CD14-positive monocyte (primary cell): ENCODE measurements at regions not wholly inside any gene's neighbourhood (a gene's known extent, or its start where the extent isn't known, plus 50 kb on each side); places are given as distances from the start of the nearest gene placed in this dataset.

Experiments used
- DNase-seq, 3 donors: peaks; one replicate each; pipeline ENCODE4 v3.0.0-alpha.2; 2011 to 2022
- H2AFZ ChIP-seq: 2 replicates; pipeline ENCODE4 v1.6.0; 2012; ENCODE audit warnings: mild to moderate bottlenecking, low read depth, low read length, inconsistent platforms; ENCODE audit not compliant: insufficient read depth, poor library complexity, severe bottlenecking
- H3K27ac ChIP-seq, 2 donors: 1 replicate in 1 of 2; 2 replicates in 1 of 2; pipeline ENCODE4 v1.5.1; 2012 to 2013; ENCODE audit warnings: low read length in 2 of 2, control low read depth in 1 of 2, inconsistent platforms in 1 of 2, low read depth in 1 of 2, mild to moderate bottlenecking in 1 of 2
- H3K27me3 ChIP-seq, 2 donors: one replicate each; pipeline versions ENCODE4 v1.6.0 to v1.6.1; 2011 to 2013; ENCODE audit warnings: low read length in 2 of 2; ENCODE audit not compliant: control insufficient read depth in 2 of 2, insufficient read depth in 2 of 2
- H3K36me3 ChIP-seq, 2 donors: replicated peaks in 1 of 2; 1 replicate in 1 of 2; 2 replicates in 1 of 2; pipeline versions ENCODE4 v1.5.1 to v1.6.1; 2012 to 2013; ENCODE audit warnings: low read length in 2 of 2, control low read depth in 1 of 2, inconsistent platforms in 1 of 2, mild to moderate bottlenecking in 1 of 2; ENCODE audit not compliant: insufficient read depth in 2 of 2, control insufficient read depth in 1 of 2
- H3K4me1 ChIP-seq, 2 donors: 1 replicate in 1 of 2; 2 replicates in 1 of 2; pipeline versions ENCODE4 v1.5.1 to v1.6.1; 2012 to 2013; ENCODE audit warnings: low read length in 2 of 2, control low read depth in 1 of 2, inconsistent platforms in 1 of 2, mild to moderate bottlenecking in 1 of 2, moderate library complexity in 1 of 2; ENCODE audit not compliant: insufficient read depth in 2 of 2, control insufficient read depth in 1 of 2
- H3K4me2 ChIP-seq: replicated peaks from 2 replicates; pipeline ENCODE3; 2012; ENCODE audit warnings: low read length, moderate library complexity, mild to moderate bottlenecking; ENCODE audit not compliant: poor library complexity, severe bottlenecking; ENCODE audit errors: extremely low read depth
- H3K4me3 ChIP-seq, 3 experiments: fragments of 200-600 bp in 1 of 3; sonication (generic) in 1 of 3; replicated peaks in 1 of 3; 1 replicate in 2 of 3; 2 replicates in 1 of 3; pipeline ENCODE4 v1.5.1; 2011 to 2013; ENCODE audit warnings: low read length in 3 of 3, mild to moderate bottlenecking in 3 of 3, control low read depth in 2 of 3, low read depth in 2 of 3, inconsistent platforms in 1 of 3, moderate library complexity in 1 of 3
- H3K79me2 ChIP-seq: 2 replicates; pipeline ENCODE4 v1.6.0; 2012; ENCODE audit warnings: mild to moderate bottlenecking, control low read depth, inconsistent platforms, low read length, moderate library complexity; ENCODE audit not compliant: insufficient read depth
- H3K9ac ChIP-seq: 2 replicates; pipeline ENCODE4 v1.6.0; 2017; ENCODE audit warnings: low read length, mild to moderate bottlenecking; ENCODE audit not compliant: insufficient read depth, poor library complexity, severe bottlenecking
- H3K9me3 ChIP-seq, 2 donors: replicated peaks in 1 of 2; 1 replicate in 1 of 2; 2 replicates in 1 of 2; pipeline versions ENCODE4 v1.5.1 to v1.6.1; 2012 to 2013; ENCODE audit warnings: low read length in 2 of 2, control low read depth in 1 of 2; ENCODE audit not compliant: control insufficient read depth in 1 of 2, insufficient read depth in 1 of 2
- H4K20me1 ChIP-seq: 2 replicates; pipeline ENCODE4 v1.6.0; 2012; ENCODE audit warnings: mild to moderate bottlenecking, low read length, control low read depth, moderate library complexity; ENCODE audit not compliant: insufficient read depth
- H3K27ac Mint-ChIP-seq, 7 donors: one replicate each; pipeline ENCODE4 v1.8.0; 2020; ENCODE audit warnings: mild to moderate bottlenecking in 7 of 7, mixed read lengths in 7 of 7, moderate library complexity in 6 of 7, inconsistent platforms in 2 of 7
- H3K27me3 Mint-ChIP-seq, 3 donors: one replicate each; pipeline ENCODE4 v1.8.0; 2021 to 2022; ENCODE audit warnings: low read depth in 3 of 3, mild to moderate bottlenecking in 3 of 3, mixed read lengths in 3 of 3, moderate library complexity in 3 of 3, inconsistent platforms in 1 of 3
- H3K36me3 Mint-ChIP-seq, 2 donors: one replicate each; pipeline ENCODE4 v1.8.0; 2020; ENCODE audit warnings: mixed read lengths in 2 of 2, inconsistent platforms in 1 of 2, mild to moderate bottlenecking in 1 of 2
- H3K4me1 Mint-ChIP-seq: one replicate; pipeline ENCODE4 v1.8.0; 2020; ENCODE audit warnings: mild to moderate bottlenecking, mixed read lengths
- H3K4me3 Mint-ChIP-seq, 2 donors: one replicate each; pipeline ENCODE4 v1.8.0; 2020; ENCODE audit warnings: mild to moderate bottlenecking in 2 of 2, mixed read lengths in 2 of 2, moderate library complexity in 1 of 2
- H3K9me3 Mint-ChIP-seq, 7 donors: one replicate each; pipeline ENCODE4 v1.8.0; 2020 to 2022; ENCODE audit warnings: mixed read lengths in 7 of 7, mild to moderate bottlenecking in 6 of 7, moderate library complexity in 6 of 7, inconsistent platforms in 2 of 7
- WGBS: methylation state at CpG from one replicate; pipeline ENCODE4 v1.1.5; 2013; ENCODE audit warnings: missing lambda C conversion rate; ENCODE audit not compliant: insufficient coverage; 5-methylcytosine and 5-hydroxymethylcytosine counted together
- intact Hi-C, 2 donors: fragments of 100-400 bp; cut with micrococcal nuclease; formaldehyde crosslinking; loops; one replicate each; pipeline versions ENCODE4 v1.15.0 to v1.15.1; 2023
- TF ChIP-seq, protein P1 (sequence below): fragments of 200-600 bp; IDR thresholded peaks from one replicate; pipeline ENCODE4 v1.8.0; 2022; ENCODE audit warnings: antibody characterized with exemption, mild to moderate bottlenecking

DNA sequence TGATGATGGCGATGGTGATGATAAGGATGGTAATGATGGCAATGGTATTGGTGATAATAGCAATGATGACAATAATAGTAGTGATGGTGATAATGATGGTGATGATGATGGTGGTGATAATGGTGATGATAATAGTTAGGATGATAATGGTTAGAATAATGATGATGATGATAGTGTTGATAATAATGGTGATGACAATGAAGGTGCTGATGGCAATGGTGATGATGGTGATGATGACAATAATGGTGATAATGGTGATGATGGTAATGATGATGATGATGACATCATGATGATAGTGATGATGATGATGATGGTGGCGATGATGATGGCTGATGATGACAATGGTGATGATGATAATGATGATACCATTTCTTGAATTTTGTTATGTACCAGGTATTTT lies 309.9 kb downstream of the MIAT start:
- intact Hi-C loops, result no loop called here
- H3K4me1 Mint-ChIP-seq, result no peaks in the 10 kb centered on the region
- 90% methylated on average over 1 of the region's 2 CpGs for WGBS

DNA sequence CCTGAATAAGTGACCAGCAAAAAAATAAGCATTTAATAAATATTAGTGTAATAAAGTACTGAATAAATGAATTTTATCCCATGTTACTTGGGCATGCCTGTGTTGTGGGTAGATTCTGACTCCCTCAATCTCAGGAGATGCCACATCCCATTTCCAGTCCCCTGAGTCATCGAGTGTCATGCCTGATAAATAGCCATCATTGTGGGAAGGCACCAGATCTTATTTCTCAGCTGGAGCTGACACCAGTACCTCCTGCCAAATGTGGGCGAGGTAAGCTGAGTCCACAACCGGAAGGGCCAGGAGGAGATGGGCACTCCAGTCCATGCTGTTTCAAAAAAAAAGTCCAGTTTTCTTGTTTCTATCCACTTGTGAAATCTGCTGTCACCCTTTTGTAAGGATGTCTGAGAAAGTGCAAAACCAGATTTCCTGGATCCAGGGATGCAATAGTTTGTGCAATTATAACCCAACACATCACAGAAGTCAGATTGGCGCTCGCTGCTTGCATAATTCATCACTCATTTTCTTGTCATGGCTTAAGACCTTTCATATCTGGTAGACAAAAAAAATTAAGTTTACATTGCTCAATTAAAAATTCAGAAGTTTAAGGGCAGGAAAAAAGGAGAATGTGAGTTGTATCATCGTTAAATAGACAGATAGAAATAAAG lies 311.6 kb downstream of the MIAT start:
- H3K4me1 ChIP-seq, result no peaks in the 10 kb centered on the region
- TF ChIP-seq, protein P1, sequence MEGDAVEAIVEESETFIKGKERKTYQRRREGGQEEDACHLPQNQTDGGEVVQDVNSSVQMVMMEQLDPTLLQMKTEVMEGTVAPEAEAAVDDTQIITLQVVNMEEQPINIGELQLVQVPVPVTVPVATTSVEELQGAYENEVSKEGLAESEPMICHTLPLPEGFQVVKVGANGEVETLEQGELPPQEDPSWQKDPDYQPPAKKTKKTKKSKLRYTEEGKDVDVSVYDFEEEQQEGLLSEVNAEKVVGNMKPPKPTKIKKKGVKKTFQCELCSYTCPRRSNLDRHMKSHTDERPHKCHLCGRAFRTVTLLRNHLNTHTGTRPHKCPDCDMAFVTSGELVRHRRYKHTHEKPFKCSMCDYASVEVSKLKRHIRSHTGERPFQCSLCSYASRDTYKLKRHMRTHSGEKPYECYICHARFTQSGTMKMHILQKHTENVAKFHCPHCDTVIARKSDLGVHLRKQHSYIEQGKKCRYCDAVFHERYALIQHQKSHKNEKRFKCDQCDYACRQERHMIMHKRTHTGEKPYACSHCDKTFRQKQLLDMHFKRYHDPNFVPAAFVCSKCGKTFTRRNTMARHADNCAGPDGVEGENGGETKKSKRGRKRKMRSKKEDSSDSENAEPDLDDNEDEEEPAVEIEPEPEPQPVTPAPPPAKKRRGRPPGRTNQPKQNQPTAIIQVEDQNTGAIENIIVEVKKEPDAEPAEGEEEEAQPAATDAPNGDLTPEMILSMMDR, result no peak
- H3K4me3 ChIP-seq, result no peak overlapping the region
- Mint-ChIP-seq H3K36me3 (no peaks in the 10 kb centered on the region), H3K9me3 (peaks cover 0 to 6% (median 0%) of the 10 kb centered on the region in 7 donors), H3K27ac (no peak overlapping the region), H3K4me1 (no peaks in the 10 kb centered on the region), H3K27me3 (peaks cover 6 to 11% (median 7%) of the 10 kb centered on the region in 3 donors), H3K4me3 (no peak overlapping the region)
- no peaks in the 10 kb centered on the region for H3K36me3 ChIP-seq
- H3K27ac ChIP-seq, result no peak overlapping the region
- intact Hi-C loops, result no loop called here
- no peak for DNase-seq
- H3K9me3 ChIP-seq, result no peaks in the 10 kb centered on the region
- no peak overlapping the region for H3K4me2 ChIP-seq
- H4K20me1 ChIP-seq, result no peaks in the 10 kb centered on the region
- no peak overlapping the region for H2AFZ ChIP-seq
- 67% methylated on average over 3 of the region's 6 CpGs for WGBS
- no peak overlapping the region for H3K9ac ChIP-seq
- H3K27me3 ChIP-seq, result no peaks in the 10 kb centered on the region
- H3K79me2 ChIP-seq, result no peaks in the 10 kb centered on the region

More for the DNA sequence above, 309.9 kb downstream of the MIAT start:
- Histone ChIP-seq H3K27ac (no peak overlapping the region), H3K27me3 (no peaks in the 10 kb centered on the region), H3K9me3 (no peaks in the 10 kb centered on the region), H4K20me1 (no peaks in the 10 kb centered on the region), H3K79me2 (no peaks in the 10 kb centered on the region), H2AFZ (no peak overlapping the region), H3K4me3 (no peak overlapping the region), H3K4me1 (no peaks in the 10 kb centered on the region), H3K36me3 (no peaks in the 10 kb centered on the region), H3K9ac (no peak overlapping the region), H3K4me2 (no peak overlapping the region)
- DNase-seq, result no peak
- Mint-ChIP-seq H3K27me3 (peaks cover 3 to 9% (median 7%) of the 10 kb centered on the region in 3 donors), H3K9me3 (peaks cover 0 to 6% (median 0%) of the 10 kb centered on the region in 7 donors), H3K36me3 (no peaks in the 10 kb centered on the region), H3K27ac (no peak overlapping the region), H3K4me3 (no peak overlapping the region)
- TF ChIP-seq, protein P1, result no peak
